Limb (tissue), 2 donors: ENCODE measurements at regions not wholly inside any gene's neighbourhood (a gene's known extent, or its start where the extent isn't known, plus 50 kb on each side); places are given as distances from the start of the nearest gene placed in this dataset.

Experiments used
- DNase-seq, 2 donors: peaks; one replicate each; pipeline ENCODE4 v3.0.0-alpha.2; 2016; ENCODE audit errors: extremely low spot score in 2 of 2

- no peak for DNase-seq
These were observed 560.1 kb upstream of the FAT3 start for GRCh38 chr11:91664521-91664920.

GRCh38 chr11:91660036-91660435, 564.6 kb upstream of the FAT3 start:
- DNase-seq = no peak

- no peak for DNase-seq
These were observed 569.9 kb upstream of the FAT3 start for GRCh38 chr11:91654686-91655085.

GRCh38 chr11:91653079-91653754, 571.4 kb upstream of the FAT3 start:
- no peak for DNase-seq

- DNase-seq = no peak
These were observed 573.8 kb upstream of the FAT3 start for GRCh38 chr11:91650802-91651201.

GRCh38 chr11:91641153-91641552, 583.5 kb upstream of the FAT3 start:
- DNase-seq = no peak

GRCh38 chr11:91639359-91639758, 585.3 kb upstream of the FAT3 start:
- DNase-seq = no peak

GRCh38 chr11:91630916-91631673, 593.5 kb upstream of the FAT3 start:
- DNase-seq = no peak

GRCh38 chr11:91625495-91625894, 599.1 kb upstream of the FAT3 start:
- no peak for DNase-seq

- DNase-seq = no peak
These were observed 600.6 kb upstream of the FAT3 start for GRCh38 chr11:91624021-91624420.

- no peak for DNase-seq
These were observed 615.9 kb upstream of the FAT3 start for GRCh38 chr11:91608677-91609076.

GRCh38 chr11:91596111-91596510, 628.5 kb upstream of the FAT3 start:
- DNase-seq = no peak

GRCh38 chr11:91591021-91591420, 633.6 kb upstream of the FAT3 start:
- no peak for DNase-seq

GRCh38 chr11:91587131-91587530, 637.5 kb upstream of the FAT3 start:
- DNase-seq = no peak

GRCh38 chr11:91585035-91585801, 639.4 kb upstream of the FAT3 start:
- DNase-seq = no peak

- no peak for DNase-seq
These were observed 661.4 kb upstream of the FAT3 start for GRCh38 chr11:91563176-91563575.

GRCh38 chr11:91560434-91560833, 664.2 kb upstream of the FAT3 start:
- no peak for DNase-seq

GRCh38 chr11:91538065-91538464, 686.6 kb upstream of the FAT3 start:
- no peak for DNase-seq

GRCh38 chr11:91536366-91536765, 688.3 kb upstream of the FAT3 start:
- DNase-seq = no peak

- no peak for DNase-seq
These were observed 695.7 kb upstream of the FAT3 start for GRCh38 chr11:91528965-91529364.

- DNase-seq = no peak
These were observed 697.1 kb upstream of the FAT3 start for GRCh38 chr11:91527380-91528030.

- DNase-seq = no peak
These were observed 710.9 kb upstream of the FAT3 start for GRCh38 chr11:91513734-91514133.
